ENCODE measurements at regions not wholly inside any gene's neighbourhood (a gene's known extent, or its start where the extent isn't known, plus 50 kb on each side); places are given as distances from the start of the nearest gene placed in this dataset.

GRCh38 chr16:55033225-55034156 is 102.8 kb downstream of the IRX5 start:
- intact Hi-C loops (cut with micrococcal nuclease), result no loop called here
- no peaks in the 10 kb centered on the region for H3K36me3 ChIP-seq (ENCODE audit: control insufficient read depth, insufficient read depth, low read length)
- in situ Hi-C loops (cut with MboI), result no loop called here
- H3K4me3 ChIP-seq, result no peak overlapping the region
- H3K9ac ChIP-seq (ENCODE audit: insufficient read depth in 1 of 2, low read depth in 2 of 2, low read length in 2 of 2), result no peak overlapping the region
- H4K20me1 ChIP-seq (replicated peaks; ENCODE audit: control insufficient read depth, insufficient read depth, low read length), result no peaks in the 10 kb centered on the region
- H2AFZ ChIP-seq (ENCODE audit: low read depth, low read length), result no peak overlapping the region
- H3K9me3 ChIP-seq (replicated peaks; ENCODE audit: control insufficient read depth, insufficient read depth, low read depth, low read length), result no peaks in the 10 kb centered on the region
- POLR2A ChIA-PET, result interaction anchor here (0.6 kb wide), 1 partner anchor 20 kb away, joined by 3 read pairs; no protein-coding TSS in a partner anchor
- H3K27ac ChIP-seq (ENCODE audit: extremely low read depth, low read depth, low read length), result no peak overlapping the region
- DNase-seq (ENCODE audit: extremely low read depth in 1 of 4, low spot score in 3 of 4) (no peak), FAIRE-seq (no peak), ATAC-seq (no peak)
- H3K27me3 ChIP-seq (ENCODE audit: control insufficient read depth in 2 of 2, insufficient read depth in 2 of 2, low read length in 2 of 2), result peaks cover 14 to 25% of the 10 kb centered on the region in 2 experiments; a peak in 4 of 5 replicates
- no peak overlapping the region for H3K4me2 ChIP-seq (ENCODE audit: insufficient read depth, low read length)
- BruUV-seq (replicated peaks), result no TSS peak
- CTCF ChIA-PET (ENCODE audit: low intra/inter-chr PET ratio), result no interaction called here
- H3K9me1 ChIP-seq (ENCODE audit: control insufficient read depth, insufficient read depth, low read length), result no peaks in the 10 kb centered on the region
- 1% methylated on average over 28 of the region's 28 CpGs for WGBS (ENCODE audit: insufficient coverage, low coverage, missing lambda C conversion rate)
- no peaks in the 10 kb centered on the region for H3K4me1 ChIP-seq (replicated peaks in 1 of 2; ENCODE audit: control insufficient read depth in 2 of 2, insufficient read depth in 2 of 2, low read length in 2 of 2)
- no peaks in the 10 kb centered on the region for H3K79me2 ChIP-seq (ENCODE audit: control insufficient read depth, insufficient read depth, low read length)
- TF ChIP-seq TEAD4 (IDR thresholded peaks at IDR 0.05; ENCODE audit: low read length), result no peak
- TF ChIP-seq TEAD4 (CRISPR knock-in tag; IDR thresholded peaks at IDR 0.05; ENCODE audit: borderline replicate concordance), result no peak
- no peak for TF ChIP-seq NFRKB (IDR thresholded peaks at IDR 0.05; ENCODE audit: low read depth)
- TF ChIP-seq HINFP (tag; conservative IDR thresholded peaks at IDR 0.05; ENCODE audit: low read depth), result no peak
- TF ChIP-seq ZNF444 (CRISPR knock-in tag; IDR thresholded peaks at IDR 0.05), result no peak
- TF ChIP-seq SOX6 (IDR thresholded peaks at IDR 0.05), result no peak
- TF ChIP-seq HMGN3 (IDR thresholded peaks at IDR 0.05; ENCODE audit: borderline replicate concordance, extremely low read depth, insufficient read length, low read depth, low read length), result no peak
- TF ChIP-seq KDM2B (CRISPR knock-in tag; IDR thresholded peaks at IDR 0.05), result no peak
- no peak for TF ChIP-seq ZNF280B (CRISPR knock-in tag; IDR thresholded peaks at IDR 0.05)
- TF ChIP-seq NRF1 (conservative IDR thresholded peaks at IDR 0.05 in 1 of 2, IDR thresholded peaks at IDR 0.05 in 1 of 2), result no peak
- no peak for TF ChIP-seq ZNF518B (CRISPR knock-in tag; IDR thresholded peaks at IDR 0.05)
- TF ChIP-seq GABPA (tag; conservative IDR thresholded peaks at IDR 0.05; ENCODE audit: low read depth), result no peak
- TF ChIP-seq ZNF445 (CRISPR knock-in tag; IDR thresholded peaks at IDR 0.05; ENCODE audit: low read depth), result no peak

Data from K562 (cell line).